Hepatocyte (in vitro differentiated cells): ENCODE measurements at regions not wholly inside any gene's neighbourhood (a gene's known extent, or its start where the extent isn't known, plus 50 kb on each side); places are given as distances from the start of the nearest gene placed in this dataset.

ENCODE experiments used
- DNase-seq: peaks from one replicate; pipeline ENCODE4 v3.0.0-alpha.2; 2016; ENCODE audit warnings: low spot score
- H2AFZ ChIP-seq: fragments of 200-600 bp; sonication (generic); 2 replicates; pipeline ENCODE4 v1.6.0; 2016; ENCODE audit warnings: antibody characterized with exemption, mild to moderate bottlenecking
- H3K27ac ChIP-seq: fragments of 200-600 bp; sonication (generic); 2 replicates; pipeline ENCODE4 v1.5.1; 2016; ENCODE audit warnings: mild to moderate bottlenecking
- H3K27me3 ChIP-seq: fragments of 200-600 bp; sonication (generic); 2 replicates; pipeline ENCODE4 v1.6.1; 2016
- H3K36me3 ChIP-seq: fragments of 200-600 bp; sonication (generic); replicated peaks from 2 replicates; pipeline ENCODE4 v1.5.1; 2016; ENCODE audit warnings: low read depth; ENCODE audit not compliant: insufficient read depth
- H3K4me1 ChIP-seq: fragments of 200-600 bp; sonication (generic); 2 replicates; pipeline ENCODE4 v1.5.1; 2016; ENCODE audit warnings: mild to moderate bottlenecking, moderate library complexity; ENCODE audit not compliant: insufficient read depth
- H3K4me2 ChIP-seq: fragments of 200-600 bp; sonication (generic); 2 replicates; pipeline ENCODE4 v1.6.0; 2016
- H3K4me3 ChIP-seq: fragments of 200-600 bp; sonication (generic); 2 replicates; pipeline ENCODE4 v1.5.1; 2016; ENCODE audit warnings: mild to moderate bottlenecking
- H3K79me2 ChIP-seq: fragments of 200-600 bp; sonication (generic); 2 replicates; pipeline ENCODE4 v1.6.0; 2017; ENCODE audit warnings: mild to moderate bottlenecking
- H3K9me2 ChIP-seq: fragments of 200-600 bp; sonication (generic); replicated peaks from 2 replicates; pipeline ENCODE4 v1.6.0; 2017; ENCODE audit warnings: mild to moderate bottlenecking; ENCODE audit not compliant: insufficient read depth
- H3K9me3 ChIP-seq: fragments of 200-600 bp; sonication (generic); 2 replicates; pipeline ENCODE4 v1.5.1; 2016; ENCODE audit warnings: low read depth, mild to moderate bottlenecking
- H4K20me1 ChIP-seq: fragments of 200-600 bp; sonication (generic); 2 replicates; pipeline ENCODE4 v1.6.0; 2016; ENCODE audit warnings: mild to moderate bottlenecking; ENCODE audit not compliant: insufficient read depth, poor library complexity, severe bottlenecking
- EZH2 ChIP-seq: fragments of 200-600 bp; sonication (generic); IDR thresholded peaks from 2 replicates; pipeline ENCODE4 v1.6.1; 2016; ENCODE audit warnings: antibody characterized with exemption, mild to moderate bottlenecking, borderline replicate concordance
- EZH2phosphoT487 ChIP-seq: fragments of 200-600 bp; sonication (generic); IDR thresholded peaks from one replicate; pipeline ENCODE4 v1.6.1; 2018; ENCODE audit warnings: antibody characterized with exemption, mild to moderate bottlenecking, low read depth, moderate library complexity; ENCODE audit not compliant: unreplicated experiment, severe bottlenecking
- WGBS: methylation state at CpG from one replicate; pipeline ENCODE4 v1.1.6; 2016; ENCODE audit warnings: low lambda C conversion rate; ENCODE audit errors: missing lambda C conversion rate; 5-methylcytosine and 5-hydroxymethylcytosine counted together
- TF ChIP-seq, protein P1 (sequence below): fragments of 200-600 bp; sonication (generic); IDR thresholded peaks from 2 replicates; pipeline ENCODE4 v1.5.1; 2016; ENCODE audit warnings: antibody characterized with exemption, mild to moderate bottlenecking; ENCODE audit not compliant: poor library complexity

DNA sequence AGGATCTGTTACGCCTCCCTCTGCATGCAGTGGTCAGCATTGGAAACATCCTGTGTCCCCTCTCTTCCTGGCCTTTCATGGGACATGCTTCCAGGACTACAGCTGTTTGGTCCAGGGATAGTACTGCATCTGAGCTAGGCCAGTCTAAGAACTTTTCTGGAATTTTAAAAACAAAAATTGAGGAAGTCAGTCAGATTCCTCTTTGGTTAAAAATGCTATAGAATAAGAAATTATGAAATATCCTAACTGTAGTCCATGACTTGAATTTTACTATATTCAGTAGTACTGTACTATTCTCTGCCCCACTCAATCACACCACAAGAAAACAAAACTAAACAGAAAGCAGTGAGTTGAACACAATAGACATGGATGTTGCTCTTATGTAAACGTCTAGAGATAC lies 201.0 kb upstream of the CADM1 start:
- Histone ChIP-seq H3K9me3 (no peaks in the 10 kb centered on the region), H3K4me2 (no peak overlapping the region), H3K36me3 (no peaks in the 10 kb centered on the region), H3K9me2 (no peaks in the 10 kb centered on the region), H3K4me3 (no peak overlapping the region), H3K4me1 (no peaks in the 10 kb centered on the region), H3K79me2 (no peaks in the 10 kb centered on the region), H3K27ac (no peak overlapping the region), H2AFZ (no peak overlapping the region), H4K20me1 (no peaks in the 10 kb centered on the region), H3K27me3 (no peaks in the 10 kb centered on the region)
- no peak for DNase-seq
- WGBS: 76% methylated on average over 2 of the region's 2 CpGs
- TF ChIP-seq, protein P1, sequence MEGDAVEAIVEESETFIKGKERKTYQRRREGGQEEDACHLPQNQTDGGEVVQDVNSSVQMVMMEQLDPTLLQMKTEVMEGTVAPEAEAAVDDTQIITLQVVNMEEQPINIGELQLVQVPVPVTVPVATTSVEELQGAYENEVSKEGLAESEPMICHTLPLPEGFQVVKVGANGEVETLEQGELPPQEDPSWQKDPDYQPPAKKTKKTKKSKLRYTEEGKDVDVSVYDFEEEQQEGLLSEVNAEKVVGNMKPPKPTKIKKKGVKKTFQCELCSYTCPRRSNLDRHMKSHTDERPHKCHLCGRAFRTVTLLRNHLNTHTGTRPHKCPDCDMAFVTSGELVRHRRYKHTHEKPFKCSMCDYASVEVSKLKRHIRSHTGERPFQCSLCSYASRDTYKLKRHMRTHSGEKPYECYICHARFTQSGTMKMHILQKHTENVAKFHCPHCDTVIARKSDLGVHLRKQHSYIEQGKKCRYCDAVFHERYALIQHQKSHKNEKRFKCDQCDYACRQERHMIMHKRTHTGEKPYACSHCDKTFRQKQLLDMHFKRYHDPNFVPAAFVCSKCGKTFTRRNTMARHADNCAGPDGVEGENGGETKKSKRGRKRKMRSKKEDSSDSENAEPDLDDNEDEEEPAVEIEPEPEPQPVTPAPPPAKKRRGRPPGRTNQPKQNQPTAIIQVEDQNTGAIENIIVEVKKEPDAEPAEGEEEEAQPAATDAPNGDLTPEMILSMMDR: no peak

DNA sequence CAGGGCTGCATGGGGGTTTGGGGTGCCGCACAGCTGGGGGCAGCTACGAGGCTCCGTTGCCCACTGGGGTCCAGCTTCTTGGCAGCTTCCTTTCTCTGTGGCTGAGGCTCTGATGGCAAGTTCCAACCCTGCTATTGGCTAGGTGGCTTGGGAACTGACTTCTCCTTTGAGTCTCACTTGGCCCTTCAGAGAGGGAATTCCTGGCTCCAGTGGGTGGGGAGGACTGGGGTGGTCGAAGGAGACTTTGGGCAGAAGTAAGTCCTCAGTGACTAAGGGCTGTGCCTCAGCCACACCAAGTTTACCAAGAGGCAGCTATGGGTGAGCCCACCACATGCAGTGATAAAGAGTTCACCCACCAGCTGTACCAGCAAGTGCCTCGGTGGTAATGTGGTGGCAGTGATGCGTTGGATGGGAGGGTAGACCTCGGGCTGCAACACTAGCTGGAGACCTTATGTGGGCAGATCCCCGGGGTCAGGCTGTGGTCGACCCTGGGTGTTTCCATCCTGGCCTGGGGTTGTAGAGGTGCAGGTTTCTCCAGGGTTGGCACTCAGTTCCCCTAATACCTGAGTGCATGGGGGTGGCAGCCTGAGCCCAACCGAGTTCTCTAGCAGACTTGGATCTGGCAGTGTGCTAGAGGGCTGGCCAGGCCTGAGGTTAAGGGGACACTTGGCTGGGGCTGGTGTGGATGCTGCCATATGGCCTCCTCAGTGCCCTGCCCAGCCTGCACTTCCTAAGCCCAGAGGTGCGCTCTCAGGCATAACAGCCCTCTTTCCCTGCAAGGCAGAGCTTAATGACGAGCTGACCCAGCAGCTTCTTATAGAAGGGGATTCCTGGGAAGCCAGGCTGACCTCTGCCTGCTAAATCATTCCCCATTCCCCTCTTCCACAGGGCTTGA lies 197.0 kb upstream of the CADM1 start:
- no peak overlapping the region for H3K4me3 ChIP-seq
- no peaks in the 10 kb centered on the region for H3K36me3 ChIP-seq
- H3K9me2 ChIP-seq: no peaks in the 10 kb centered on the region
- 73% methylated on average over 12 of the region's 12 CpGs for WGBS
- H3K4me1 ChIP-seq: no peaks in the 10 kb centered on the region
- H3K79me2 ChIP-seq: no peaks in the 10 kb centered on the region
- TF ChIP-seq, protein P1: no peak
- TF ChIP-seq EZH2 (no peak), EZH2phosphoT487 (no peak)
- H3K27me3 ChIP-seq: no peaks in the 10 kb centered on the region
- H2AFZ ChIP-seq: no peak overlapping the region
- no peak for DNase-seq
- no peaks in the 10 kb centered on the region for H3K9me3 ChIP-seq
- no peak overlapping the region for H3K4me2 ChIP-seq
- no peak overlapping the region for H3K27ac ChIP-seq
- no peaks in the 10 kb centered on the region for H4K20me1 ChIP-seq

DNA sequence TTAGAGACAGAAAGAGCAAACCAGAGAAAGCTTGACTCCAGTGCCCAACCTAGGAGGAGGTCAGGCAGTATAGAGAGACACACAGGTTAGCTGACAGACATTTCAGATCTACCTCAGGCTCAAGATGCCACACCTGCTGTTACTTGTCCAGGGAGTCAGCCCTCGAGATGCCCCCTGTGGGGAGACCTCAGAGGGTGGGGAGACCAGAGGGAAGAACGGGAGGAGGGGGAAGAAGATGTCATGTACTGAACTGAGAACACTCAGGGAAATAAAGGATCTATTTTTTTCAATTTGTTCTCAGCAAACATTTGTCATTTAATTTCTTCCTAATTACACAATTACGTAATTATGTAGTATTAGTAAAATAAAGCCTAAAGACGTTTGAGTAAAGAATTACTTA lies 196.3 kb upstream of the CADM1 start:
- no peaks in the 10 kb centered on the region for H3K79me2 ChIP-seq
- H3K4me1 ChIP-seq: no peaks in the 10 kb centered on the region
- H4K20me1 ChIP-seq: no peaks in the 10 kb centered on the region
- no peak for DNase-seq
- no peaks in the 10 kb centered on the region for H3K36me3 ChIP-seq
- no peaks in the 10 kb centered on the region for H3K9me2 ChIP-seq
- no peak overlapping the region for H2AFZ ChIP-seq
- no peak overlapping the region for H3K4me2 ChIP-seq
- TF ChIP-seq EZH2 (no peak), EZH2phosphoT487 (no peak)
- TF ChIP-seq, protein P1: no peak
- no peak overlapping the region for H3K4me3 ChIP-seq
- 57% methylated on average over 4 of the region's 4 CpGs for WGBS
- H3K27me3 ChIP-seq: no peaks in the 10 kb centered on the region
- H3K27ac ChIP-seq: no peak overlapping the region
- H3K9me3 ChIP-seq: no peaks in the 10 kb centered on the region
